ENCODE measurements at regions not wholly inside any gene's neighbourhood (a gene's known extent, or its start where the extent isn't known, plus 50 kb on each side); places are given as distances from the start of the nearest gene placed in this dataset.
"Not testable (repeated sequence)": the region's sequence is repeated elsewhere in the genome, so short reads cannot be mapped to it uniquely, and the experiment has no call there.

DNA sequence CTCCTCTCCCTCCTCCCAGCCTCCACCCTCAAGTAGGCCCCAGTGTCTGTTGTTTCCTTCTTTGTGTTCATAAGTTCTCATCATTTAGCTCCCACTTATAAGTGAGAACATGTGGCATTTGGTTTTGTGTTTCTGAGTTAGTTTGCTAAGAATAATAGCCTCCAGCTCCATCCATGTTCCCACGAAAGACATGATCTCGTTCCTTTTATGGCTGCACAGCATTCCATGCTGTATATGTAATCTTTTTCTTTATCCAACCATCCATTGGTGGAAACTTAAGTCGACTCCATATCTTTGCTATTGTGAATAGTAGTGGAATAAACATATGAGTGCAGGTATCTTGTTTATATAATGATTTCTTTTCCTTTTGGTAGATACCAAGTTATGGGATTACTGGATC lies 405.0 kb upstream of the RPS6KA3 start:
- TF ChIP-seq, protein P1, sequence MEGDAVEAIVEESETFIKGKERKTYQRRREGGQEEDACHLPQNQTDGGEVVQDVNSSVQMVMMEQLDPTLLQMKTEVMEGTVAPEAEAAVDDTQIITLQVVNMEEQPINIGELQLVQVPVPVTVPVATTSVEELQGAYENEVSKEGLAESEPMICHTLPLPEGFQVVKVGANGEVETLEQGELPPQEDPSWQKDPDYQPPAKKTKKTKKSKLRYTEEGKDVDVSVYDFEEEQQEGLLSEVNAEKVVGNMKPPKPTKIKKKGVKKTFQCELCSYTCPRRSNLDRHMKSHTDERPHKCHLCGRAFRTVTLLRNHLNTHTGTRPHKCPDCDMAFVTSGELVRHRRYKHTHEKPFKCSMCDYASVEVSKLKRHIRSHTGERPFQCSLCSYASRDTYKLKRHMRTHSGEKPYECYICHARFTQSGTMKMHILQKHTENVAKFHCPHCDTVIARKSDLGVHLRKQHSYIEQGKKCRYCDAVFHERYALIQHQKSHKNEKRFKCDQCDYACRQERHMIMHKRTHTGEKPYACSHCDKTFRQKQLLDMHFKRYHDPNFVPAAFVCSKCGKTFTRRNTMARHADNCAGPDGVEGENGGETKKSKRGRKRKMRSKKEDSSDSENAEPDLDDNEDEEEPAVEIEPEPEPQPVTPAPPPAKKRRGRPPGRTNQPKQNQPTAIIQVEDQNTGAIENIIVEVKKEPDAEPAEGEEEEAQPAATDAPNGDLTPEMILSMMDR (conservative IDR thresholded peaks at IDR 0.05), result not testable (repeated sequence)
- TF ChIP-seq EZH2 (IDR thresholded peaks at IDR 0.05; ENCODE audit: low read depth), result not testable (repeated sequence)

Data from PC-9 (cell line).